CD14-positive monocyte (primary cell): ENCODE measurements at regions not wholly inside any gene's neighbourhood (a gene's known extent, or its start where the extent isn't known, plus 50 kb on each side); places are given as distances from the start of the nearest gene placed in this dataset.

Experiments
- DNase-seq, 3 donors: peaks; one replicate each; pipeline ENCODE4 v3.0.0-alpha.2; 2011 to 2022
- H2AFZ ChIP-seq: 2 replicates; pipeline ENCODE4 v1.6.0; 2012; ENCODE audit warnings: mild to moderate bottlenecking, low read depth, low read length, inconsistent platforms; ENCODE audit not compliant: insufficient read depth, poor library complexity, severe bottlenecking
- H3K27ac ChIP-seq, 2 donors: 1 replicate in 1 of 2; 2 replicates in 1 of 2; pipeline ENCODE4 v1.5.1; 2012 to 2013; ENCODE audit warnings: low read length in 2 of 2, control low read depth in 1 of 2, inconsistent platforms in 1 of 2, low read depth in 1 of 2, mild to moderate bottlenecking in 1 of 2
- H3K27me3 ChIP-seq, 2 donors: one replicate each; pipeline versions ENCODE4 v1.6.0 to v1.6.1; 2011 to 2013; ENCODE audit warnings: low read length in 2 of 2; ENCODE audit not compliant: control insufficient read depth in 2 of 2, insufficient read depth in 2 of 2
- H3K36me3 ChIP-seq, 2 donors: replicated peaks in 1 of 2; 1 replicate in 1 of 2; 2 replicates in 1 of 2; pipeline versions ENCODE4 v1.5.1 to v1.6.1; 2012 to 2013; ENCODE audit warnings: low read length in 2 of 2, control low read depth in 1 of 2, inconsistent platforms in 1 of 2, mild to moderate bottlenecking in 1 of 2; ENCODE audit not compliant: insufficient read depth in 2 of 2, control insufficient read depth in 1 of 2
- H3K4me1 ChIP-seq, 2 donors: 1 replicate in 1 of 2; 2 replicates in 1 of 2; pipeline versions ENCODE4 v1.5.1 to v1.6.1; 2012 to 2013; ENCODE audit warnings: low read length in 2 of 2, control low read depth in 1 of 2, inconsistent platforms in 1 of 2, mild to moderate bottlenecking in 1 of 2, moderate library complexity in 1 of 2; ENCODE audit not compliant: insufficient read depth in 2 of 2, control insufficient read depth in 1 of 2
- H3K4me2 ChIP-seq: replicated peaks from 2 replicates; pipeline ENCODE3; 2012; ENCODE audit warnings: low read length, moderate library complexity, mild to moderate bottlenecking; ENCODE audit not compliant: poor library complexity, severe bottlenecking; ENCODE audit errors: extremely low read depth
- H3K4me3 ChIP-seq, 3 experiments: fragments of 200-600 bp in 1 of 3; sonication (generic) in 1 of 3; replicated peaks in 1 of 3; 1 replicate in 2 of 3; 2 replicates in 1 of 3; pipeline ENCODE4 v1.5.1; 2011 to 2013; ENCODE audit warnings: low read length in 3 of 3, mild to moderate bottlenecking in 3 of 3, control low read depth in 2 of 3, low read depth in 2 of 3, inconsistent platforms in 1 of 3, moderate library complexity in 1 of 3
- H3K79me2 ChIP-seq: 2 replicates; pipeline ENCODE4 v1.6.0; 2012; ENCODE audit warnings: mild to moderate bottlenecking, control low read depth, inconsistent platforms, low read length, moderate library complexity; ENCODE audit not compliant: insufficient read depth
- H3K9ac ChIP-seq: 2 replicates; pipeline ENCODE4 v1.6.0; 2017; ENCODE audit warnings: low read length, mild to moderate bottlenecking; ENCODE audit not compliant: insufficient read depth, poor library complexity, severe bottlenecking
- H3K9me3 ChIP-seq, 2 donors: replicated peaks in 1 of 2; 1 replicate in 1 of 2; 2 replicates in 1 of 2; pipeline versions ENCODE4 v1.5.1 to v1.6.1; 2012 to 2013; ENCODE audit warnings: low read length in 2 of 2, control low read depth in 1 of 2; ENCODE audit not compliant: control insufficient read depth in 1 of 2, insufficient read depth in 1 of 2
- H4K20me1 ChIP-seq: 2 replicates; pipeline ENCODE4 v1.6.0; 2012; ENCODE audit warnings: mild to moderate bottlenecking, low read length, control low read depth, moderate library complexity; ENCODE audit not compliant: insufficient read depth
- H3K27ac Mint-ChIP-seq, 7 donors: one replicate each; pipeline ENCODE4 v1.8.0; 2020; ENCODE audit warnings: mild to moderate bottlenecking in 7 of 7, mixed read lengths in 7 of 7, moderate library complexity in 6 of 7, inconsistent platforms in 2 of 7
- H3K27me3 Mint-ChIP-seq, 3 donors: one replicate each; pipeline ENCODE4 v1.8.0; 2021 to 2022; ENCODE audit warnings: low read depth in 3 of 3, mild to moderate bottlenecking in 3 of 3, mixed read lengths in 3 of 3, moderate library complexity in 3 of 3, inconsistent platforms in 1 of 3
- H3K36me3 Mint-ChIP-seq, 2 donors: one replicate each; pipeline ENCODE4 v1.8.0; 2020; ENCODE audit warnings: mixed read lengths in 2 of 2, inconsistent platforms in 1 of 2, mild to moderate bottlenecking in 1 of 2
- H3K4me1 Mint-ChIP-seq: one replicate; pipeline ENCODE4 v1.8.0; 2020; ENCODE audit warnings: mild to moderate bottlenecking, mixed read lengths
- H3K4me3 Mint-ChIP-seq, 2 donors: one replicate each; pipeline ENCODE4 v1.8.0; 2020; ENCODE audit warnings: mild to moderate bottlenecking in 2 of 2, mixed read lengths in 2 of 2, moderate library complexity in 1 of 2
- H3K9me3 Mint-ChIP-seq, 7 donors: one replicate each; pipeline ENCODE4 v1.8.0; 2020 to 2022; ENCODE audit warnings: mixed read lengths in 7 of 7, mild to moderate bottlenecking in 6 of 7, moderate library complexity in 6 of 7, inconsistent platforms in 2 of 7
- WGBS: methylation state at CpG from one replicate; pipeline ENCODE4 v1.1.5; 2013; ENCODE audit warnings: missing lambda C conversion rate; ENCODE audit not compliant: insufficient coverage; 5-methylcytosine and 5-hydroxymethylcytosine counted together
- intact Hi-C, 2 donors: fragments of 100-400 bp; cut with micrococcal nuclease; formaldehyde crosslinking; loops; one replicate each; pipeline versions ENCODE4 v1.15.0 to v1.15.1; 2023
- TF ChIP-seq, protein P1 (sequence below): fragments of 200-600 bp; IDR thresholded peaks from one replicate; pipeline ENCODE4 v1.8.0; 2022; ENCODE audit warnings: antibody characterized with exemption, mild to moderate bottlenecking

DNA sequence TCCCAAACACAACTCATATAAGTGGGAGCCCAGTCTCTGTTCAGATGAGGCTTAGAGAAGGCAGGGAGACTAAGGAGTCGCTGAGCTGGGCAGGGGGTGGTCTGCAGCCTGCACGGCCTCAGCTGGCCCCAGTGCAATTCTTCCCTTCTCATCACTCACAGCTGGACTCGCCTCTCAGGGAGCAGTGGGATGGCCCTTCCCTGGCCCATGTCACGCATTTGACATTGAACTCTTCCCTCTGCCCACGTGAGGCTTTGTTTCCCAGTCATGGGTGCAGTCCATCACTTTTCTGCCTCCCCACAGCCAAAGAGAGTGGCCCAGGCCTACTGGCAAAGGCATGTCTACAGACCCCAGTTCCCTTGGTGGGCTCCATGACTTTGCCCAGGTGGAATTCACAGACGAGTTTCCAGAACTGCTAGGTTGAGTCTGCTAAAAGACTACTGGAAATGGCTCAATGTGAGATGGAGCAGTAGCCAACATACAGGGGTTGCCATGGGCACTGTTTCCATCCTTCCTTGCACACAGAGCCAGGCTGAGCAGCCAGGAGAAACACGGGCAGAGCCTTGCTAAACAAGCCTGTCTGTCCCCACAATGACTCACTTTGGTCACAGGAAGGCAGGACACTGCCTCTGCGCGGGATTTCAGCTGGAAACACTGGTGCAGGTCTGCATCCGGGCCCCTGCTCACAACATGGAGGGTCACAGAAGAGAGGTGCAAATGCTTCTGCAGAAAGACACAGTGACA, 90.1 kb downstream of the OAT start:
- Mint-ChIP-seq H3K4me1 (peaks cover 35% of the 10 kb centered on the region), H3K27me3 (peaks cover 3 to 9% (median 9%) of the 10 kb centered on the region in 3 donors), H3K9me3 (peaks cover 0 to 9% (median 5%) of the 10 kb centered on the region in 7 donors), H3K36me3 (peaks cover 0 to 8% of the 10 kb centered on the region in 2 donors), H3K27ac (no peak overlapping the region), H3K4me3 (no peak overlapping the region)
- no peak for DNase-seq
- Histone ChIP-seq H3K27ac (no peak overlapping the region), H3K4me1 (peaks cover 17 to 28% of the 10 kb centered on the region in 2 donors), H3K27me3 (no peaks in the 10 kb centered on the region), H3K4me3 (no peak overlapping the region), H3K36me3 (no peaks in the 10 kb centered on the region), H3K79me2 (no peaks in the 10 kb centered on the region), H4K20me1 (no peaks in the 10 kb centered on the region), H2AFZ (no peak overlapping the region), H3K9me3 (no peaks in the 10 kb centered on the region), H3K4me2 (no peak overlapping the region), H3K9ac (no peak overlapping the region)
- TF ChIP-seq, protein P1, sequence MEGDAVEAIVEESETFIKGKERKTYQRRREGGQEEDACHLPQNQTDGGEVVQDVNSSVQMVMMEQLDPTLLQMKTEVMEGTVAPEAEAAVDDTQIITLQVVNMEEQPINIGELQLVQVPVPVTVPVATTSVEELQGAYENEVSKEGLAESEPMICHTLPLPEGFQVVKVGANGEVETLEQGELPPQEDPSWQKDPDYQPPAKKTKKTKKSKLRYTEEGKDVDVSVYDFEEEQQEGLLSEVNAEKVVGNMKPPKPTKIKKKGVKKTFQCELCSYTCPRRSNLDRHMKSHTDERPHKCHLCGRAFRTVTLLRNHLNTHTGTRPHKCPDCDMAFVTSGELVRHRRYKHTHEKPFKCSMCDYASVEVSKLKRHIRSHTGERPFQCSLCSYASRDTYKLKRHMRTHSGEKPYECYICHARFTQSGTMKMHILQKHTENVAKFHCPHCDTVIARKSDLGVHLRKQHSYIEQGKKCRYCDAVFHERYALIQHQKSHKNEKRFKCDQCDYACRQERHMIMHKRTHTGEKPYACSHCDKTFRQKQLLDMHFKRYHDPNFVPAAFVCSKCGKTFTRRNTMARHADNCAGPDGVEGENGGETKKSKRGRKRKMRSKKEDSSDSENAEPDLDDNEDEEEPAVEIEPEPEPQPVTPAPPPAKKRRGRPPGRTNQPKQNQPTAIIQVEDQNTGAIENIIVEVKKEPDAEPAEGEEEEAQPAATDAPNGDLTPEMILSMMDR: no peak
- intact Hi-C loops: no loop called here
- 87% methylated on average over 10 of the region's 10 CpGs for WGBS

DNA sequence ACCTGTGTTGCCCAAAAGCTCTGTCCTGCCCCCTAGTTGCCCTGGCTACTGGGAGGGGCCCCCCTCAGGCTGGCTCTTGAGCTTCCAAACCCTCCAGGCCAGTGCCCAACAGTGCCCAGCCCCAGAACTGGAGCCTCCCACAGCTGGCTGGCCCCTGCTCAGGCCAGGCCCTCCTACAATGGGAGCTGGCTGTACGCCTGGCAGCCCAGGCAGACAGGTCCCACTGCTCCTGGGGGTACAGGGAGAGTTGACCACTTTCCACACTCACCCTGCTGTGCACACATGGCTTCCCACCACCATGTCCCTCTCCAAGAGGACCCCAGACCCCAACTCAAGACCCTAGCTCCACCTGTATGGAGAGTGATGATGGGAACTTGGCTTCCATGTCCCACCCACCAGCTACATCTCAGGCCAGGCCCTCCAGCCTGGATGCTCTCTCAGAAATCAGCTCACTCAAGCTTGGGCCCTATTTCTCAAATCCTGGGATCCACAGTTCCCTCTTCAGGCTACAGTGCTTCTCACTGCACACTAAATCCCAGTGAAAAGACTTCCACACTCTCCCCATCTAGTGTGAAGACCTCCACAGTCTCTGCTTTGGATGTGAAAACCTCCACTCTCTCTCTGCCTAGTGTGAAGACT, 92.6 kb downstream of the OAT start:
- H2AFZ ChIP-seq: no peak overlapping the region
- H4K20me1 ChIP-seq: no peaks in the 10 kb centered on the region
- DNase-seq: no peak
- no peak overlapping the region for H3K27ac ChIP-seq
- peaks cover 15 to 26% of the 10 kb centered on the region in 2 donors for H3K4me1 ChIP-seq
- Mint-ChIP-seq H3K9me3 (peaks cover 0 to 4% (median 1%) of the 10 kb centered on the region in 7 donors), H3K4me1 (peaks cover 35% of the 10 kb centered on the region), H3K4me3 (no peak overlapping the region), H3K27me3 (peaks cover 3 to 14% (median 7%) of the 10 kb centered on the region in 3 donors), H3K27ac (peak overlapping the region in 5 of 7 donors; percentile 5 to 67 (median 29)), H3K36me3 (peaks cover 0 to 6% of the 10 kb centered on the region in 2 donors)
- intact Hi-C loops: no loop called here
- no peak overlapping the region for H3K4me2 ChIP-seq
- TF ChIP-seq, protein P1: no peak
- no peaks in the 10 kb centered on the region for H3K79me2 ChIP-seq
- no peaks in the 10 kb centered on the region for H3K27me3 ChIP-seq
- H3K36me3 ChIP-seq: no peaks in the 10 kb centered on the region
- H3K9me3 ChIP-seq: no peaks in the 10 kb centered on the region
- H3K4me3 ChIP-seq: no peak overlapping the region
- no peak overlapping the region for H3K9ac ChIP-seq
- no CpG with 5 or more reads among the region's 1 CpG for WGBS
